GM12878 (cell line): ENCODE measurements at regions not wholly inside any gene's neighbourhood (a gene's known extent, or its start where the extent isn't known, plus 50 kb on each side); places are given as distances from the start of the nearest gene placed in this dataset.

Experiments
- ATAC-seq: fragments of 200-7000 bp; cut with Tn5 transposase; 3 replicates; pipeline ENCODE4 v1.9.1; 2020; ENCODE audit warnings: mild to moderate bottlenecking, moderate library complexity
- BruUV-seq: library from RNA; stranded (reverse); fragments of 400-500 nt; replicated peaks from 2 replicates; lab custom pipeline; 2021; lab: Mats Ljungman, UMichigan
- CTCF ChIA-PET: fragments of 300-600 bp; sonication (Branson Sonifier 250); formaldehyde crosslinking; extraction: SDS; loops from one replicate; lab custom pipeline; 2021; ENCODE audit warnings: inconsistent platforms; lab: Yijun Ruan, JAX
- POLR2A ChIA-PET: fragments of 350-600 bp; formaldehyde crosslinking; extraction: SDS; loops from one replicate; lab custom pipeline; 2021; ENCODE audit warnings: inconsistent platforms; lab: Charles Lee
- RAD21 ChIA-PET: fragments of 300-600 bp; sonication (Branson Sonifier 250); formaldehyde crosslinking; loops from one replicate; lab custom pipeline; 2023; ENCODE audit warnings: antibody characterized with exemption; ENCODE audit not compliant: unreplicated experiment; lab: Charles Lee
- SMC1A ChIA-PET: fragments of 300-600 bp; sonication (Branson Sonifier 250); formaldehyde crosslinking; loops from one replicate; lab custom pipeline; 2023; ENCODE audit not compliant: unreplicated experiment, uncharacterized antibody; lab: Charles Lee
- DNase-seq: peaks from one replicate; pipeline ENCODE4 v3.0.0-alpha.2; 2011; ENCODE audit warnings: low read depth, low spot score
- FAIRE-seq: peaks from 3 replicates; lab custom pipeline; 2011; peaks lifted over from hg19 to GRCh38; lab: Jason Lieb, UNC
- H2AFZ ChIP-seq: 2 replicates; pipeline ENCODE4 v1.6.0; 2011; ENCODE audit warnings: low read depth, low read length, control low read depth; ENCODE audit not compliant: control insufficient read depth
- H3K27ac ChIP-seq: 2 replicates; pipeline ENCODE4 v1.5.1; 2011; ENCODE audit warnings: control low read depth; ENCODE audit not compliant: control insufficient read depth, insufficient read depth
- H3K27me3 ChIP-seq, 2 experiments: replicated peaks in 1 of 2; 2 replicates each; pipeline versions ENCODE4 v1.6.0 to v1.6.1; 2011; ENCODE audit warnings: low read length in 1 of 2; ENCODE audit not compliant: control insufficient read depth in 2 of 2, insufficient read depth in 2 of 2
- H3K36me3 ChIP-seq, 2 experiments: 2 replicates each; pipeline ENCODE4 v1.5.1; 2011; ENCODE audit warnings: low read length in 1 of 2; ENCODE audit not compliant: control insufficient read depth in 2 of 2, insufficient read depth in 2 of 2
- H3K4me1 ChIP-seq: 2 replicates; pipeline ENCODE4 v1.6.1; 2011; ENCODE audit warnings: mild to moderate bottlenecking, low read length, moderate library complexity, mixed read lengths; ENCODE audit not compliant: control insufficient read depth, insufficient read depth
- H3K4me2 ChIP-seq: 2 replicates; pipeline ENCODE4 v1.6.0; 2011; ENCODE audit warnings: control low read depth; ENCODE audit not compliant: control insufficient read depth, insufficient read depth
- H3K4me3 ChIP-seq: fragments of 200-600 bp; sonication (generic); 2 replicates; pipeline ENCODE4 v1.5.1; 2016
- H3K79me2 ChIP-seq: 2 replicates; pipeline ENCODE4 v1.6.0; 2011; ENCODE audit warnings: low read length; ENCODE audit not compliant: control insufficient read depth, insufficient read depth
- H3K9ac ChIP-seq: 2 replicates; pipeline ENCODE4 v1.8.0; 2011; ENCODE audit warnings: low read length, control low read depth, mixed read lengths; ENCODE audit not compliant: control insufficient read depth, insufficient read depth
- H3K9me3 ChIP-seq: replicated peaks from 3 replicates; pipeline ENCODE4 v1.5.1; 2011; ENCODE audit warnings: mild to moderate bottlenecking, low read length; ENCODE audit not compliant: control insufficient read depth, insufficient read depth
- H4K20me1 ChIP-seq: 2 replicates; pipeline ENCODE4 v1.6.0; 2011; ENCODE audit not compliant: control insufficient read depth, insufficient read depth
- NR2F1 ChIP-seq: fragments of 450-650 bp; conservative IDR thresholded peaks from 2 replicates; pipeline ENCODE4 v1.6.1; 2017; ENCODE audit warnings: mild to moderate bottlenecking
- SKIL ChIP-seq: fragments of 450-650 bp; IDR thresholded peaks from 2 replicates; pipeline ENCODE4 v1.6.1; 2017; ENCODE audit warnings: mild to moderate bottlenecking, low read depth, inconsistent platforms; ENCODE audit not compliant: poor library complexity, severe bottlenecking
- WGBS: methylation state at CpG from one replicate; pipeline ENCODE4 v1.1.6; 2016; ENCODE audit warnings: low lambda C conversion rate; ENCODE audit not compliant: insufficient replicate concordance, insufficient coverage; ENCODE audit errors: missing lambda C conversion rate; 5-methylcytosine and 5-hydroxymethylcytosine counted together
- in situ Hi-C: fragments of 300-500 bp; cut with MboI; formaldehyde crosslinking; loops from 9 replicates; pipeline ENCODE4 v1.14.3; 2018; ENCODE audit warnings: mixed read lengths
- intact Hi-C: fragments of 100-400 bp; cut with micrococcal nuclease; formaldehyde crosslinking; loops from one replicate; pipeline ENCODE4 v1.14.2; 2022; ENCODE audit not compliant: unreplicated experiment
- TF ChIP-seq, protein P1 (sequence below): fragments of 450-650 bp; conservative IDR thresholded peaks from 2 replicates; pipeline ENCODE4 v1.6.1; 2017; ENCODE audit warnings: mild to moderate bottlenecking, moderate library complexity

DNA sequence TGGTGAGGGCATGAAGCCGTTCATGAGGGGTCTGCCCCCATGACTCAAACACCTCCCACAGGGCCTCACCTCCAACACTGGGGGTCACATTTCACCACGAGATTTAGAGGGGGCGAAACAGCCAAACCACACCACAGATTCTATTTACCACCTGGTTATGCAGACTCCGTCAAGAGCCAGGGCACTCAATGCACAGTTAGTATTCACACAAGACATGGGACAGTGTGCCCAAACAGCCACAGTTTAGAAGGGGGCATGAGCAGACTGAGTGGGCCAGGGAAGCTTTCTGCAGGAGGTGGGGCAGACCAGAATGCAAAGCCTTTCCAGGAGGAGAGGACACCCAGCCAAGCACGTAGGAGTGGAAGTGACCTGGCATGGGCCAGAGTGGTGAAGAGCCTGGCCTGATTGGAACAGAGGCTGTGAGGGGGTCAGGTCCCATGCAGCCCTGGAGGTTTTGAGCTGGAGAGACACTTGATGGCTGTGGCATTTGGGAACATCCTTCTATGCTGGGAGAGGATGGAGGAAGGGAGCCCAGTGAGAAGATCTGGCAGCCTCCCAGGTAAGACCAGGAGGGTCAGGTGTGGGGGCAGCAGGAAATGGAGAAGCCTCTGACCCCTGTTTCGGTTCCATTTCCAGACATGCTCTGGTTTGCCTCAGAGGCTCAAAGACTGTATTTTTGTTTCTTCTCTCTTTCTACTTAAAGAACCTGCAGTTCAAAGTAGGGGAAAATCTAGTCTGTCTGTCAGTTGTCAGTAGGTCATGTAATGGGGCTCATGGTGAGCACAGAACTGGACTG, 199.1 kb upstream of the NCAM1 start:
- 0 out of 2 replicates have a peak overlapping the region, but pooled peaks have one; percentile 25 for H3K4me2 ChIP-seq
- H2AFZ ChIP-seq = no peak overlapping the region
- POLR2A ChIA-PET = no interaction called here
- no peak overlapping the region for H3K9ac ChIP-seq
- TF ChIP-seq SKIL (no peak), NR2F1 (peak; percentile 69)
- TF ChIP-seq, protein P1, sequence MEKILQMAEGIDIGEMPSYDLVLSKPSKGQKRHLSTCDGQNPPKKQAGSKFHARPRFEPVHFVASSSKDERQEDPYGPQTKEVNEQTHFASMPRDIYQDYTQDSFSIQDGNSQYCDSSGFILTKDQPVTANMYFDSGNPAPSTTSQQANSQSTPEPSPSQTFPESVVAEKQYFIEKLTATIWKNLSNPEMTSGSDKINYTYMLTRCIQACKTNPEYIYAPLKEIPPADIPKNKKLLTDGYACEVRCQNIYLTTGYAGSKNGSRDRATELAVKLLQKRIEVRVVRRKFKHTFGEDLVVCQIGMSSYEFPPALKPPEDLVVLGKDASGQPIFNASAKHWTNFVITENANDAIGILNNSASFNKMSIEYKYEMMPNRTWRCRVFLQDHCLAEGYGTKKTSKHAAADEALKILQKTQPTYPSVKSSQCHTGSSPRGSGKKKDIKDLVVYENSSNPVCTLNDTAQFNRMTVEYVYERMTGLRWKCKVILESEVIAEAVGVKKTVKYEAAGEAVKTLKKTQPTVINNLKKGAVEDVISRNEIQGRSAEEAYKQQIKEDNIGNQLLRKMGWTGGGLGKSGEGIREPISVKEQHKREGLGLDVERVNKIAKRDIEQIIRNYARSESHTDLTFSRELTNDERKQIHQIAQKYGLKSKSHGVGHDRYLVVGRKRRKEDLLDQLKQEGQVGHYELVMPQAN = no peak
- H3K4me3 ChIP-seq = no peak overlapping the region
- H3K9me3 ChIP-seq = no peaks in the 10 kb centered on the region; the same call in 2 of the 3 replicates
- CTCF ChIA-PET = no interaction called here
- DNase-seq = no peak
- peak; percentile 25; the same call in 2 of the 3 replicates for ATAC-seq
- RAD21 ChIA-PET = no interaction called here
- no peak for FAIRE-seq
- H3K27ac ChIP-seq = no peak overlapping the region
- in situ Hi-C loops (no loop called here), intact Hi-C loops (no loop called here)
- WGBS = 7% methylated on average over 6 of the region's 6 CpGs
- SMC1A ChIA-PET = interaction anchor here (1.1 kb wide), 1 partner anchor 179 kb away, joined by 3 read pairs; no protein-coding TSS in a partner anchor
- H3K27me3 ChIP-seq = no peaks in the 10 kb centered on the region; a peak in 2 of 4 replicates
- H3K4me1 ChIP-seq = peaks cover 12% of the 10 kb centered on the region
- H3K79me2 ChIP-seq = no peaks in the 10 kb centered on the region
- H3K36me3 ChIP-seq = no peaks in the 10 kb centered on the region
- no peaks in the 10 kb centered on the region for H4K20me1 ChIP-seq
- BruUV-seq = no TSS peak
